Gastrocnemius medialis (tissue), 4 donors: ENCODE measurements at regions not wholly inside any gene's neighbourhood (a gene's known extent, or its start where the extent isn't known, plus 50 kb on each side); places are given as distances from the start of the nearest gene placed in this dataset.

ENCODE experiments used
- ATAC-seq, 2 donors: fragments of 150-250 bp; one replicate each; pipeline ENCODE4 v1.9.1; 2016
- DNase-seq, 2 donors: peaks; one replicate each; pipeline ENCODE4 v3.0.0-alpha.2; 2019
- H3K27ac ChIP-seq, 4 donors: fragments of 200-600 bp; sonication (generic); 1 replicate in 1 of 4; 2 replicates in 3 of 4; pipeline ENCODE4 v1.5.1; 2016 to 2018; ENCODE audit warnings: mild to moderate bottlenecking in 2 of 4, moderate library complexity in 1 of 4
- H3K27me3 ChIP-seq, 3 donors: fragments of 200-600 bp; sonication (generic) in 2 of 3; 1 replicate in 1 of 3; 2 replicates in 2 of 3; pipeline versions ENCODE4 v1.5.1 to v1.6.0; 2016 to 2019; ENCODE audit warnings: mild to moderate bottlenecking in 1 of 3, moderate library complexity in 1 of 3
- H3K36me3 ChIP-seq, 2 donors: fragments of 200-600 bp; sonication (generic) in 1 of 2; one replicate each; pipeline ENCODE4 v1.5.1; 2017 to 2018
- H3K4me1 ChIP-seq, 2 donors: fragments of 200-600 bp; sonication (generic) in 1 of 2; one replicate each; pipeline ENCODE4 v1.5.1; 2016 to 2017; ENCODE audit warnings: mild to moderate bottlenecking in 2 of 2
- H3K4me3 ChIP-seq, 4 donors: fragments of 200-600 bp; sonication (generic) in 3 of 4; 1 replicate in 1 of 4; 2 replicates in 3 of 4; pipeline ENCODE4 v1.5.1; 2016 to 2019; ENCODE audit warnings: mild to moderate bottlenecking in 2 of 4
- H3K9me3 ChIP-seq, 3 donors: fragments of 200-600 bp; sonication (generic) in 2 of 3; 1 replicate in 1 of 3; 2 replicates in 2 of 3; pipeline ENCODE4 v1.5.1; 2016 to 2019
- CTCF ChIP-seq, 5 experiments: fragments of 450-650 bp in 3 of 5; fragments of 200-600 bp in 2 of 5; sonication (generic) in 2 of 5; IDR thresholded peaks in 4 of 5; conservative IDR thresholded peaks in 1 of 5; 1 replicate in 4 of 5; 2 replicates in 1 of 5; pipeline ENCODE4 v1.5.1; 2016 to 2019; ENCODE audit warnings: antibody characterized with exemption in 5 of 5, mild to moderate bottlenecking in 3 of 5, moderate library complexity in 3 of 5
- POLR2A ChIP-seq, 2 donors: fragments of 450-650 bp; IDR thresholded peaks; one replicate each; pipeline ENCODE4 v1.6.1; 2017; ENCODE audit warnings: antibody characterized with exemption in 2 of 2, mild to moderate bottlenecking in 2 of 2, moderate library complexity in 2 of 2
- in situ Hi-C, 4 donors: fragments of 200-750 bp; cut with MboI; loops; one replicate each; pipeline versions ENCODE4 v1.15.0 to v1.8.0; 2017; ENCODE audit warnings: low sequenced_read_pairs in 4 of 4
- intact Hi-C: fragments of 100-400 bp; cut with DNase I; formaldehyde crosslinking; loops from one replicate; pipeline ENCODE4 v1.15.1; 2023; ENCODE audit warnings: low total_unique reads

- TF ChIP-seq POLR2A (IDR thresholded peaks at IDR 0.05), result no peak
- TF ChIP-seq CTCF (IDR thresholded peaks at IDR 0.05 in 4 of 5, conservative IDR thresholded peaks at IDR 0.05 in 1 of 5), result no peak
- intact Hi-C loops (loop anchor here (5.0 kb wide), 1 partner anchor 1648 kb away; a partner anchor contains a TSS), in situ Hi-C loops (loop anchor here in 1 of 4 donors (25.0 kb wide), 1 partner anchor 973 kb away; a partner anchor contains a TSS)
- H3K36me3 ChIP-seq, result no peaks in the 10 kb centered on the region
- no peak overlapping the region for H3K27ac ChIP-seq
- no peak for ATAC-seq
- H3K4me3 ChIP-seq, result no peak overlapping the region
- peaks cover 6 to 9% of the 10 kb centered on the region in 2 donors for H3K4me1 ChIP-seq
- DNase-seq, result no peak
- H3K9me3 ChIP-seq, result no peaks in the 10 kb centered on the region
- H3K27me3 ChIP-seq, result no peaks in the 10 kb centered on the region
Measured at GRCh38 chr6:26164120-26164505, 76.9 kb downstream of the HFE start.

GRCh38 chr6:26165261-26165790, 78.1 kb downstream of the HFE start:
- no peak for ATAC-seq
- Histone ChIP-seq H3K36me3 (no peaks in the 10 kb centered on the region), H3K4me3 (no peak overlapping the region), H3K9me3 (no peaks in the 10 kb centered on the region), H3K27ac (no peak overlapping the region), H3K4me1 (peaks cover 0 to 4% of the 10 kb centered on the region in 2 donors), H3K27me3 (no peaks in the 10 kb centered on the region)
- TF ChIP-seq CTCF (IDR thresholded peaks at IDR 0.05 in 4 of 5, conservative IDR thresholded peaks at IDR 0.05 in 1 of 5), result no peak
- TF ChIP-seq POLR2A (IDR thresholded peaks at IDR 0.05), result no peak
- DNase-seq, result no peak
- in situ Hi-C loops, result loop anchor here in 1 of 4 donors (25.0 kb wide), 1 partner anchor 972 kb away; a partner anchor contains a TSS
- intact Hi-C loops, result no loop called here

GRCh38 chr6:26170181-26170580, 83.0 kb downstream of the HFE start:
- Histone ChIP-seq H3K9me3 (no peaks in the 10 kb centered on the region), H3K4me1 (peaks cover 4 to 13% of the 10 kb centered on the region in 2 donors), H3K27me3 (no peaks in the 10 kb centered on the region), H3K27ac (peak overlapping the region in 2 of 4 donors; percentile 86 to 88), H3K36me3 (no peaks in the 10 kb centered on the region), H3K4me3 (no peak overlapping the region)
- DNase-seq (no peak), ATAC-seq (no peak)
- TF ChIP-seq CTCF (IDR thresholded peaks at IDR 0.05 in 4 of 5, conservative IDR thresholded peaks at IDR 0.05 in 1 of 5) (no peak), POLR2A (IDR thresholded peaks at IDR 0.05) (no peak)
- in situ Hi-C loops (loop anchor here in 2 of 4 donors (10.0 to 25.0 kb wide), 2 partner anchors 425 to 967 kb away; partner anchors contain the start of gene ABT1 (in 2 of the 2)), intact Hi-C loops (loop anchor here (5.0 to 10.0 kb wide), 7 partner anchors 48 to 425 kb away; partner anchors contain the start of genes ABT1 and BTN2A1)

- Histone ChIP-seq H3K4me1 (peaks cover 4 to 13% of the 10 kb centered on the region in 2 donors), H3K4me3 (peak overlapping the region; percentile 55 to 79 (median 74)), H3K9me3 (no peaks in the 10 kb centered on the region), H3K36me3 (no peaks in the 10 kb centered on the region), H3K27ac (peak overlapping the region; percentile 84 to 91 (median 87)), H3K27me3 (no peaks in the 10 kb centered on the region)
- in situ Hi-C loops (loop anchor here in 2 of 4 donors (10.0 to 25.0 kb wide), 2 partner anchors 424 to 966 kb away; partner anchors contain the start of gene ABT1 (in 2 of the 2)), intact Hi-C loops (loop anchor here (5.0 to 10.0 kb wide), 7 partner anchors 49 to 424 kb away; partner anchors contain the start of genes ABT1 and BTN2A1)
- DNase-seq (no peak), ATAC-seq (no peak)
- TF ChIP-seq CTCF (IDR thresholded peaks at IDR 0.05 in 4 of 5, conservative IDR thresholded peaks at IDR 0.05 in 1 of 5), result no peak
- no peak for TF ChIP-seq POLR2A (IDR thresholded peaks at IDR 0.05)
Measured at GRCh38 chr6:26170951-26171841, 84.0 kb downstream of the HFE start.
